ENCODE measurements at regions not wholly inside any gene's neighbourhood (a gene's known extent, or its start where the extent isn't known, plus 50 kb on each side); places are given as distances from the start of the nearest gene placed in this dataset.

DNA sequence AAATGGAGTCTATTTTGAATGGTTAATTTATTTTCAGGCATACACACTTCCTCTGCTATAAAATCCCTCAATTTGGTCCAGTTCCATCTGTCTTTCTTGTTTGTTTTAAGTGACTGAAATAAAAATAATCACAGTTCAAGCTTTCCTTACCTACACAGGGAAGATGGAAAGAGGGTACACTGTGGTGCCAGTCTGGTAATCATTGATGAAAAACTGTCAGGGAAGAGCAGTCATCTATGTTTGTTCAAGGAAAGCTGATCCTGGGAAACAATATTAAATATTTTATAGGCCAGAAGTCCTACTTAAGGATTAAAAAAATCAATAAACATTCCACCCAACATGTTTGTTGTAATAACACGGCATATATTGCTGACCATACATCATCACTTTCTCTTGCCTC is 115.2 kb upstream of the KCNMB2 start:
- TF ChIP-seq, protein P1, sequence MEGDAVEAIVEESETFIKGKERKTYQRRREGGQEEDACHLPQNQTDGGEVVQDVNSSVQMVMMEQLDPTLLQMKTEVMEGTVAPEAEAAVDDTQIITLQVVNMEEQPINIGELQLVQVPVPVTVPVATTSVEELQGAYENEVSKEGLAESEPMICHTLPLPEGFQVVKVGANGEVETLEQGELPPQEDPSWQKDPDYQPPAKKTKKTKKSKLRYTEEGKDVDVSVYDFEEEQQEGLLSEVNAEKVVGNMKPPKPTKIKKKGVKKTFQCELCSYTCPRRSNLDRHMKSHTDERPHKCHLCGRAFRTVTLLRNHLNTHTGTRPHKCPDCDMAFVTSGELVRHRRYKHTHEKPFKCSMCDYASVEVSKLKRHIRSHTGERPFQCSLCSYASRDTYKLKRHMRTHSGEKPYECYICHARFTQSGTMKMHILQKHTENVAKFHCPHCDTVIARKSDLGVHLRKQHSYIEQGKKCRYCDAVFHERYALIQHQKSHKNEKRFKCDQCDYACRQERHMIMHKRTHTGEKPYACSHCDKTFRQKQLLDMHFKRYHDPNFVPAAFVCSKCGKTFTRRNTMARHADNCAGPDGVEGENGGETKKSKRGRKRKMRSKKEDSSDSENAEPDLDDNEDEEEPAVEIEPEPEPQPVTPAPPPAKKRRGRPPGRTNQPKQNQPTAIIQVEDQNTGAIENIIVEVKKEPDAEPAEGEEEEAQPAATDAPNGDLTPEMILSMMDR (conservative IDR thresholded peaks at IDR 0.05; ENCODE audit: low read depth, low read length): no peak
- no peak for TF ChIP-seq EZH2 (IDR thresholded peaks at IDR 0.05; ENCODE audit: borderline replicate concordance, low read depth, low read length, poor library complexity, severe bottlenecking)

Measured in A673 (cell line).